ENCODE measurements at regions not wholly inside any gene's neighbourhood (a gene's known extent, or its start where the extent isn't known, plus 50 kb on each side); places are given as distances from the start of the nearest gene placed in this dataset.
"Not testable (repeated sequence)": the region's sequence is repeated elsewhere in the genome, so short reads cannot be mapped to it uniquely, and the experiment has no call there.

DNA sequence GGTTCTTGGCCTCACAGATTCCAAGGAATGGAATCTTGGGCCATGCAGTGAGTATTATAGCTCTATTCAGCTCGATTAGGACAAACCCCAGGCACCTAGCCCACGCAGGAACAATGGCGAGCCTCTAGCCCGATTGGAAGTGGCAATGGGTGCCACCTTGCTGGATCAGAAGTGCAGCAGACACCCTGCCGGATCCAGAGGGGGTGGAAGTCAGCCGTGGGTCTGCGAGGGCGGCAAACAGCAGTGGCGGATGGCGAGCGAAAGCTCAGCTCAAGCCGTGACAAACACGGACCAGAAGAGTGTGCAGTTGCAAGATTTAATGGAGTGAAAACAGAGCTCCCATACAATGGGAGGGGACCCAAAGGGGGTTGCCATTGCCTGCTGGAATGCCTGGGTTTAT, 539.8 kb downstream of the MAGEB5 start:
- not testable (repeated sequence) for H3K9me3 Mint-ChIP-seq; H3K27me3 Mint-ChIP-seq; ATAC-seq; DNase-seq (ENCODE audit: low spot score); H3K4me3 Mint-ChIP-seq; H3K36me3 Mint-ChIP-seq; H3K4me1 Mint-ChIP-seq (ENCODE audit: low read depth in 2 of 2); H3K27ac Mint-ChIP-seq

DNA sequence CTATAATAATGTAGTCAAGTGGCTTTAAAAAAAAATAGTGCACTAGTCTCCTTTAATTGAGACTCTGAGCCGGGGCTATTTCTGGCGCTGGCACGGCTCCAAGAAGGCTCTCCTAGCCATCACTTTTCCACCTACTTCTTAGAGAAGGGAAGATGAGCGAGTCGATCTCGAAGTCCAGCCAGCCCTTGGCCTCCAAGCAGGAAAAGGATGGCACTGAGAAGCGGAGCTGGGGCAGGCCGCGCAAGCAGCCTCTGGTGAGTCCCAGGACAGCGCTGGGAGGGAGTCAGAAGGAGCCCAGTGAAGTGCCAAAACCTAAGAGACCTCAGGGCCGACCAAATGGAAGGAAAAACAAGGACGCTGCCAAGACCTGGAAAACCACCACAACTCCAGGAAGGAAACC, 531.9 kb downstream of the MAGEB5 start:
- no peaks in the 10 kb centered on the region for H3K36me3 Mint-ChIP-seq
- H3K27me3 Mint-ChIP-seq = no peaks in the 10 kb centered on the region
- DNase-seq (ENCODE audit: low spot score) (no peak), ATAC-seq (no peak)
- no peak overlapping the region for H3K27ac Mint-ChIP-seq
- H3K4me1 Mint-ChIP-seq (ENCODE audit: low read depth in 2 of 2) = no peaks in the 10 kb centered on the region
- peaks cover 3% of the 10 kb centered on the region for H3K9me3 Mint-ChIP-seq
- H3K4me3 Mint-ChIP-seq = no peak overlapping the region

DNA sequence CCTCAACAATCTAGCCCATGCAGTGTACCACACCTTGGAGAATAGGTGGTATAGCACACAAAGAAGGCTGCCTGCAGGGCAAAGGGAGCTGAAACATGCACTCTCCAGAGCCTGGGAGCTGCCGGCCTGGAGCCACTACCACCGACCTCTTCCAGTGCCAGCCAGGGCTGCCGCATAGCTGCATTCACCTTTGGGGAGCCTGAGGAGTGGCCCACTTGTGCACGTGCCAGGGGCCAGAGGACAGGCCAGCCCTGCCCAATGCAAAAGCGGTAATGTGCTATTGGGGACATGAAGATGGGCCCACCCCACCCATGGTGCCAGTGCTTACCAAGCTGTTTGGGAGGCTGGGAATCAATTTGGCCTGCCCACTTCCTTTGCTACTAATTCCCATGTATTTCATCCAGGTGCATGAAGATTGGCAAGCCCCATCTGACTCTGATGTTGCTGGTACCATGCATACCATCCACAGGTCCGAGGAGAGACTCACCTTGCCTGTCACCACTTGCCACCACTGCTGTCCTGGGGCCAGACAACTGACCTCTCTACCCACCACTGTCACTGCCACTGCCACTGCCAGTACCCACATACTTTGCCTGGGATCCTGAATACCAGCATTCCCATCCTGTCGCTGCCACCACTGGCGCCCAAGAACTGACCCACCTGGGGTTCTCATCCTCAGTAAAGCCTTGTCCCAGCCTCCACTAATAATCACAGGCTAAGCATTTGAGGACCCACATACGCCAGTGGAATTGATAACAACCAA, 506.9 kb downstream of the MAGEB5 start:
- H3K27ac Mint-ChIP-seq = no peak overlapping the region

DNA sequence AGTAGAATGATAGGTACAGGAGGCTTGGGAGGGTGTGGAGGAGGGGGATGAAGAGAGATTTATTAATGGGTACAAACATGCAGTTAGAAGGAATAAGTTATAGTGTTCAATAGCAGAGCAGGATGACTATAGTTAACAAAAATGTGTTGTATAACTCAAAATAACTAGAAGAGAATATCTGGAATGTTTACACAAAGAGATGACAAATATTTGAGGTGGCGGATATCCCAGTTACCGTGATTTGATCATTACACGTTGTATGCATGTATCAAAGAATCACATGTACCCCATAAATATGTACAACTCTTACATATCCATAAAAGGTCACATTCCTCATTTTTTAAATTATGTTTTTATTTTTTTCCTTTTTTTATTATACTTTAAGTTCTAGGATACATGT, 456.6 kb downstream of the MAGEB5 start:
- peaks cover 9% of the 10 kb centered on the region for H3K9me3 Mint-ChIP-seq
- peaks cover 11% of the 10 kb centered on the region for H3K36me3 Mint-ChIP-seq
- no peak overlapping the region for H3K4me3 Mint-ChIP-seq
- H3K27ac Mint-ChIP-seq = no peak overlapping the region
- DNase-seq (ENCODE audit: low spot score) = no peak
- no peaks in the 10 kb centered on the region for H3K4me1 Mint-ChIP-seq (ENCODE audit: low read depth in 2 of 2)
- ATAC-seq = no peak
- H3K27me3 Mint-ChIP-seq = no peaks in the 10 kb centered on the region

More for the DNA sequence above, 506.9 kb downstream of the MAGEB5 start:
- no peaks in the 10 kb centered on the region for H3K36me3 Mint-ChIP-seq
- H3K4me3 Mint-ChIP-seq = no peak overlapping the region
- H3K9me3 Mint-ChIP-seq = peaks cover 6% of the 10 kb centered on the region
- DNase-seq (ENCODE audit: low spot score) (no peak), ATAC-seq (peak in 1 of 2 donors; percentile 24)
- no peaks in the 10 kb centered on the region for H3K4me1 Mint-ChIP-seq (ENCODE audit: low read depth in 2 of 2)
- H3K27me3 Mint-ChIP-seq = no peaks in the 10 kb centered on the region

DNA sequence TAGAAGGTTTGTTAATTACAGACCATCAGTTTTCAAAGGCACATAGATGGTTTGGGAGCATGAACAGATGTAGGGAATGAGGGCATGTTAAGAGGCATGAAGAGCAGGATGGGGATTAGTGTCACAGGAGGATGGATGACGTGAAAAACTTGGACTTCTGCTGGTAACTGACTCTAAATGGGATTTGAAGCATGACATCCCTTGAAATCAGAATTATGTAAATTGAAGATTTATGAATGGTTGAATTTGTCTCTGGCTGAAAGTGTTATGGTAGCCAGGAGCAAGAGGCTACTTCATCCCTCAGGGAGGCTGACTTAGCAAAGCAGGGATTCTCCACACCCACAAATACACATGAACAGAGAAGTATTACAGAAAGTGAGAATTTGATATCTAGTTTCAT, 454.6 kb downstream of the MAGEB5 start:
- no peaks in the 10 kb centered on the region for H3K4me1 Mint-ChIP-seq (ENCODE audit: low read depth in 2 of 2)
- H3K27ac Mint-ChIP-seq = no peak overlapping the region
- ATAC-seq (no peak), DNase-seq (ENCODE audit: low spot score) (no peak)
- peaks cover 9% of the 10 kb centered on the region for H3K9me3 Mint-ChIP-seq
- H3K36me3 Mint-ChIP-seq = peaks cover 11% of the 10 kb centered on the region
- no peak overlapping the region for H3K4me3 Mint-ChIP-seq
- no peaks in the 10 kb centered on the region for H3K27me3 Mint-ChIP-seq

DNA sequence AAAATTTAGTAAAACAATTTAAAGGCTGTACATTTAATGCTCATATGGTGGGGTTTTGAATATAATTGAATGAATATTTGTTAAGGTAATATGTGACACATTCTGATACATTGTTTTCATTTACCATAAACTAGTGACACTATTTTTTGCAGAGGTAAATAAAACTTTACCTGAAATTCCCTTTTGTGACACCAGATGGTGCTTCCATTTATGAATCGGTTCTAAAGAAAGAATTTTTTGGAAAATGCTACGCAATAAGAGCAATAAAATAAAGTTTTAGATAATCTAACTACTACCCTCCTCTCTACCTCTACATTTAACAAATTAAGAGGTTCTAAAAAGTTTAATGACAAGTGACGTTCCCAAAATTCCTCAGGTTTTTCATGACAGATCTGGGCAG, 448.9 kb downstream of the MAGEB5 start:
- no peaks in the 10 kb centered on the region for H3K27me3 Mint-ChIP-seq
- H3K36me3 Mint-ChIP-seq = peaks cover 7% of the 10 kb centered on the region
- ATAC-seq = no peak
- DNase-seq (ENCODE audit: low spot score) = no peak
- H3K4me3 Mint-ChIP-seq = no peak overlapping the region
- peaks cover 7% of the 10 kb centered on the region for H3K9me3 Mint-ChIP-seq
- no peak overlapping the region for H3K27ac Mint-ChIP-seq
- H3K4me1 Mint-ChIP-seq (ENCODE audit: low read depth in 2 of 2) = no peaks in the 10 kb centered on the region

DNA sequence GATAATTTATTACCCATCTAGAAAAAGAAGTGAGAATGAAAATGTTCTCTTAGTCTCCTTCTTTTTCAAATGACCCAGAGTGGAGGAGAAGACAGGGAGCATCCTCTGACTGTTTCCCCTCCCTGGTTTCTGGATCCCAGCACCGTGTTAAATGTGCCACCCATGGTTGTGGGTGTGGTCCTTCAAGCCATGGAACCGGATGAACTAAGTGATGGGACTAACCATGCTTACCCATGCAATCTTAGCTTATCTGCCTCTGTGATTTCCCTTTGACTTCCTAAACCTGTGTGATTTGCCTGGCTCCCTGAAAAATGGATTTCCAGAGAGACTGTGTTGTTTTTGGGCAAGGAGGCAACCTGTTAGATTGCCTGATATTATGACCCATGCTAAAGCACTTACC, 437.1 kb downstream of the MAGEB5 start:
- no peaks in the 10 kb centered on the region for H3K36me3 Mint-ChIP-seq
- no peak overlapping the region for H3K4me3 Mint-ChIP-seq
- H3K27me3 Mint-ChIP-seq = no peaks in the 10 kb centered on the region
- no peaks in the 10 kb centered on the region for H3K9me3 Mint-ChIP-seq
- no peaks in the 10 kb centered on the region for H3K4me1 Mint-ChIP-seq (ENCODE audit: low read depth in 2 of 2)
- no peak for DNase-seq (ENCODE audit: low spot score)
- ATAC-seq = no peak
- no peak overlapping the region for H3K27ac Mint-ChIP-seq

DNA sequence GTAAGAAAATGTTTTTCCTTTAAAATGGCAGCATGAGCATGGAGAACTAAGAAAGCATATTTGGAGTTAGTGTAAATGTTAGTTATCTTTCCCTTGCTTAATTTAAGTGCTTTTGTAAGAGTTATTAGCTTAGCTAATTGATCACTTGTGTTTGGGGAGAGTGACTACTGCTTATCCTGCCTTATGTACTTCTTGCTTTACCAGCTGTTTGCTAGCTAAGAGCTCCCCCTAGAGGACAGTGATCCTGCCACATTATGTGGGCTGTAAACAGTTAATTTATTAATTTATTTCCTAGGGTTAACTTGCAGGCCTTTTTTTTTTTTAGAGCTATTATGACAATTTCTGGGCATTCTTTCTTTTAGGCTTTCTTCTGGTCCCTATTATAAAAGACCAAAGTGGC, 435.8 kb downstream of the MAGEB5 start:
- Mint-ChIP-seq H3K9me3 (no peaks in the 10 kb centered on the region), H3K36me3 (no peaks in the 10 kb centered on the region), H3K27ac (no peak overlapping the region), H3K4me1 (ENCODE audit: low read depth in 2 of 2) (no peaks in the 10 kb centered on the region), H3K27me3 (no peaks in the 10 kb centered on the region), H3K4me3 (no peak overlapping the region)
- no peak for ATAC-seq
- no peak for DNase-seq (ENCODE audit: low spot score)

DNA sequence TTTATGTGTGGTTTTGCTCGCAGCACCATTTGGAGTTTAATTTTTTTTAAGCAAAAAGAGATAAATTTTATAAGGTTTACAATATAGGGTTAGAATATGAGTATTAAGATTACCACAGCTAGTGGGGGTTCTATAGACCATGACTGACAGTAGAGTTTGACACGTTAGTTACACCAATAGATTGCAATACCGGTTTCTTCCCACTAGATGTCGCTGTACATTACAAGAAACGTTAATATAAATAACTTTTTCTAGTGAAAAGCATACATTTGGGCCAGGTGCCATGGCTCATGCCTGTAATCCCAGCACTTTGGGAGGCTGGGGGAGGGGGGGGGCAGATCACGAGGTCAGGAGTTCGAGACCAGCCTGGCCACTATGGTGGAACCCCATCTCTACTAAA, 433.6 kb downstream of the MAGEB5 start:
- Mint-ChIP-seq H3K4me3 (no peak overlapping the region), H3K27ac (no peak overlapping the region), H3K9me3 (no peaks in the 10 kb centered on the region), H3K27me3 (no peaks in the 10 kb centered on the region), H3K36me3 (no peaks in the 10 kb centered on the region), H3K4me1 (ENCODE audit: low read depth in 2 of 2) (no peaks in the 10 kb centered on the region)
- DNase-seq (ENCODE audit: low spot score) = no peak
- ATAC-seq = no peak

DNA sequence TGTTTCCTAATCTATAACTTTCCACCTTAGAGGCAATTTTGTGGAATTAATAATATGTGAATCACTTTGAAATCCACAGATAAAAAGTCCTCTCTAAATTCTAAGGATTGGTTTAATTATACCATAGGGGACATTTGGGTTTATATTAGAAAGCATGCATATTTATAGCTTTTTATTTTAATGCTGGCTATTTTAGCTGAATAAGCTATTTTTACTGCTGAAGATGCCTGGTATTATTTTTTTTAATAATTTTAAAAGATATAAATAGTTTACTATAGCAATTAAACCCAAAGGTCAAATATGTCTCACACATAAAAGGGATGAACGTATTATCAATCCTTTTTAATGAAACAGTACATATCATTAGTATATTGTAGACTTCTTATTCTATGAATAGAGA, 415.4 kb downstream of the MAGEB5 start:
- Mint-ChIP-seq H3K4me1 (ENCODE audit: low read depth in 2 of 2) (no peaks in the 10 kb centered on the region), H3K36me3 (no peaks in the 10 kb centered on the region), H3K4me3 (no peak overlapping the region), H3K27me3 (no peaks in the 10 kb centered on the region), H3K9me3 (no peaks in the 10 kb centered on the region), H3K27ac (no peak overlapping the region)
- ATAC-seq (no peak), DNase-seq (ENCODE audit: low spot score) (no peak)

DNA sequence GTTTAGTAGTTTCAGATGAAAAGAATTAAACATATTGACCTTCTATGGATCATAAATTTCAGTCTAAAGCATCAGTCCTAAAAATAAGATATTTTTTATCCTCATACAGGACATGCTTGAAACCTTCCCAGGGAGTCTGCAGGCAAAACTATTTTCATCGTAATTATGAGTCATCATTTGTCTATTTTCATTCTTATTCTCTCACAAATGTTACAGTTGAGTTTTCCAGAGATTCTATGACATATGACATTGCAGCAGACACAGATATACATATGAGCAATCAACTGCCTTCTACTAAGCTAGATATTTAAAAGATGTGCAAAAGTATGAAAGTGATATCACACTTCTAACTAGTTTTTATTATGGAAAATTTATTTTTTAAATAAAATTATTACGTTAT, 398.0 kb downstream of the MAGEB5 start:
- no peaks in the 10 kb centered on the region for H3K36me3 Mint-ChIP-seq
- H3K4me3 Mint-ChIP-seq = no peak overlapping the region
- H3K4me1 Mint-ChIP-seq (ENCODE audit: low read depth in 2 of 2) = no peaks in the 10 kb centered on the region
- peaks cover 3% of the 10 kb centered on the region for H3K9me3 Mint-ChIP-seq
- H3K27me3 Mint-ChIP-seq = no peaks in the 10 kb centered on the region
- ATAC-seq = no peak
- no peak overlapping the region for H3K27ac Mint-ChIP-seq
- no peak for DNase-seq (ENCODE audit: low spot score)

DNA sequence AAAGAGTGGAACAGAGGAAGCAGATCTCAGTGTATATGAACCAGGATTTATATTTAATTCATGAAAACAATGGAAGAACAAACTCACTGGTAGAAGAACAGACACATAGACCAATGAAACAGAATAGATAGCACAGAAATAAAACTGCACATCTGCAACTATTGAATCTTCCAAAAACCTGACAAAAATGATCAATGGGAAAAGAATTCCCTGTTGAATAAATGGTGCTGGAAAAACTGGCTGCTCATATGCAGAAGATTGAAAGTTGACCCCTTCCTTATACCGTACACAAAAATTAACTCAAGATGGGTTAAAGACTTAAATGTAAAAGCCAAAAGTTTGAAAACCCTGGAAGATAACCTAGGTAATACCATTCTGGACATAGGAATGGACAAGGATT, 391.0 kb downstream of the MAGEB5 start:
- no peak for DNase-seq (ENCODE audit: low spot score)
- no peak overlapping the region for H3K4me3 Mint-ChIP-seq
- no peaks in the 10 kb centered on the region for H3K27me3 Mint-ChIP-seq
- no peaks in the 10 kb centered on the region for H3K4me1 Mint-ChIP-seq (ENCODE audit: low read depth in 2 of 2)
- ATAC-seq = no peak
- peaks cover 6% of the 10 kb centered on the region for H3K36me3 Mint-ChIP-seq
- no peak overlapping the region for H3K27ac Mint-ChIP-seq
- peaks cover 10% of the 10 kb centered on the region for H3K9me3 Mint-ChIP-seq

DNA sequence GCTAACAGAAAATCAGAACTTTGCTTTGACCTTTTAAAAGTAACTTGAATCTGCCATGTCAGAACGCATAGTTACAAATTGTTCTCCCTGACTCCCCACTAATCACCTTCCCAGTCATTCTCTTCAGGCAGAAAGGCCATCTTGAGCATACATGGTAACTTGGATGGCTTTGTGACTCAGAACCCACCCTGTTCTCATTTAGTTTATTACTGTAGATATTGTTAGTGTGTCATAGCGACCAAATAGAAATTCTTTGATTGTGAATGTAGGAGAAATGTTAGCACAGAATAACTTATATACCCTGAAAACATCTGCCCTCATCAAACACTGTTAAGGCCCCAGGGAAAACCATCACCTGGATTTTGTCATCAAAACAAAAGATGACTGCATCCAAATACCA, 382.0 kb downstream of the MAGEB5 start:
- Mint-ChIP-seq H3K27me3 (no peaks in the 10 kb centered on the region), H3K36me3 (peaks cover 6% of the 10 kb centered on the region)
- no peak for DNase-seq (ENCODE audit: low spot score)

DNA sequence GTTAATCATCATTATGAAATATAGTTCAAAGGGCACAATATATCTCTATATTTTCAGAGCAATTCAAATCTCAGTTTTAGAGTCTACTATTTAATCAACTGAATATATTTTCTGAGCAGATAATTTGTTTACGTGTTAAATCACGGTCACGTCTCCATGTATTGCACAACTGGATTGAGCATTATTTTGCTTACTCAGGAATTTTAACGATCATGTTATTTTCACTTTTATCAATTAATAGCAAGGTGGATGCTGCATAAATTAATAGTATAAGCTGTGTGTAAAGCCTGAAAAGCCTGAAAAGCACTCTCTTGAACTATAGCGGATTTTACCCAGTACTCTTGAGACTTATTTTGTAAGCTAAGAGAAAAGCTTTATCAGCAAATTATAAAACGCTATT, 374.9 kb downstream of the MAGEB5 start:
- Mint-ChIP-seq H3K36me3 (no peaks in the 10 kb centered on the region), H3K27me3 (no peaks in the 10 kb centered on the region), H3K4me1 (ENCODE audit: low read depth in 2 of 2) (no peaks in the 10 kb centered on the region), H3K9me3 (peaks cover 3% of the 10 kb centered on the region), H3K4me3 (no peak overlapping the region), H3K27ac (no peak overlapping the region)
- ATAC-seq = no peak
- DNase-seq (ENCODE audit: low spot score) = no peak

More for the DNA sequence above, 382.0 kb downstream of the MAGEB5 start:
- H3K27ac Mint-ChIP-seq = no peak overlapping the region
- ATAC-seq = no peak
- H3K4me1 Mint-ChIP-seq (ENCODE audit: low read depth in 2 of 2) = no peaks in the 10 kb centered on the region
- H3K4me3 Mint-ChIP-seq = no peak overlapping the region
- peaks cover 7% of the 10 kb centered on the region for H3K9me3 Mint-ChIP-seq

DNA sequence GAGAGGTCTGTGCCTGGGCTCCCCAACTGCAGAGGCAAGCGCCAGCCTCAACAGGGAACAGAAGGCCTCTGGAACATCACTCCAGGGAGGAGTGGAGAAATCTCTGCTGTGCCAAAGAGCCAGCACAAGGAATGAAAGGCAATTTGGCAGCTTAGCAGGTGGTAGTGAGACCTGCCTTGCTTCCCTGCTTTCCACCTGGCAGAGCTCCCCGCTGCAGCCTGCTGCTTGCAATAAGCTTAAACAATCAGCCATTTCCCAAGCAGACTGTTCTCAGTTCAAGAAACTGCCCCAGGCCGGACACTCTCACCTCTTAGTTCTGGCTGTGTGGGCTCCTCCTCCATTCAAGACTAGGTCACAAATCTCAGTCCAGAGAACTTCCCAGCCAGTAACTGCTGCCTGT, 370.6 kb downstream of the MAGEB5 start:
- H3K27me3 Mint-ChIP-seq = no peaks in the 10 kb centered on the region
- no peaks in the 10 kb centered on the region for H3K36me3 Mint-ChIP-seq
- H3K9me3 Mint-ChIP-seq = no peaks in the 10 kb centered on the region
- H3K27ac Mint-ChIP-seq = no peak overlapping the region
- H3K4me3 Mint-ChIP-seq = no peak overlapping the region
- H3K4me1 Mint-ChIP-seq (ENCODE audit: low read depth in 2 of 2) = no peaks in the 10 kb centered on the region
- DNase-seq (ENCODE audit: low spot score) = no peak
- ATAC-seq = no peak

Data from natural killer cell treated with Interleukin-12 subunit alpha and Interleukin-12 subunit beta and Interleukin-15 and Interleukin-18, amount 100 ng/mL, for 72 hours (primary cell).